Stimulated activated CD4-positive, alpha-beta T cell treated with anti-CD3 and anti-CD28 coated beads, Interleukin-4, amount 100 ng/mL, for 1 hour (primary cell): ENCODE measurements at regions not wholly inside any gene's neighbourhood (a gene's known extent, or its start where the extent isn't known, plus 50 kb on each side); places are given as distances from the start of the nearest gene placed in this dataset.

Experiments used
- DNase-seq: peaks from one replicate; pipeline ENCODE4 v3.0.0-alpha.2; 2020

- DNase-seq, result no peak
These were observed 153.0 kb downstream of the UXS1 start for GRCh38 chr2:106041150-106041549.

GRCh38 chr2:106039634-106040315, 154.3 kb downstream of the UXS1 start:
- no peak for DNase-seq

GRCh38 chr2:106038601-106039375, 155.3 kb downstream of the UXS1 start:
- no peak for DNase-seq

- DNase-seq, result no peak
These were observed 156.2 kb downstream of the UXS1 start for GRCh38 chr2:106037932-106038331.

- DNase-seq, result no peak
These were observed 156.8 kb downstream of the UXS1 start for GRCh38 chr2:106037262-106037661.

- DNase-seq, result no peak
These were observed 159.8 kb downstream of the UXS1 start for GRCh38 chr2:106034325-106034724.

- no peak for DNase-seq
These were observed 161.4 kb downstream of the UXS1 start for GRCh38 chr2:106032676-106033075.

GRCh38 chr2:106030287-106031268, 163.5 kb downstream of the UXS1 start:
- peak; percentile 54 for DNase-seq

- no peak for DNase-seq
These were observed 165.9 kb downstream of the UXS1 start for GRCh38 chr2:106028192-106028591.

- no peak for DNase-seq
These were observed 167.6 kb downstream of the UXS1 start for GRCh38 chr2:106026271-106027190.

GRCh38 chr2:106025796-106026195, 168.3 kb downstream of the UXS1 start:
- no peak for DNase-seq

GRCh38 chr2:106021662-106022028, 172.5 kb downstream of the UXS1 start:
- no peak for DNase-seq

- DNase-seq, result no peak
These were observed 173.1 kb downstream of the UXS1 start for GRCh38 chr2:106020821-106021661.

GRCh38 chr2:106020032-106020431, 174.1 kb downstream of the UXS1 start:
- DNase-seq, result no peak

- no peak for DNase-seq
These were observed 176.0 kb downstream of the UXS1 start for GRCh38 chr2:106018141-106018540.

- DNase-seq, result no peak
These were observed 181.3 kb downstream of the UXS1 start for GRCh38 chr2:106012591-106013347.

- DNase-seq, result no peak
These were observed 182.0 kb downstream of the UXS1 start for GRCh38 chr2:106012001-106012590.

- no peak for DNase-seq
These were observed 182.7 kb downstream of the UXS1 start for GRCh38 chr2:106011380-106011779.

- no peak for DNase-seq
These were observed 183.2 kb downstream of the UXS1 start for GRCh38 chr2:106010818-106011355.

- no peak for DNase-seq
These were observed 185.0 kb downstream of the UXS1 start for GRCh38 chr2:106009096-106009495.
